ENCODE measurements at regions not wholly inside any gene's neighbourhood (a gene's known extent, or its start where the extent isn't known, plus 50 kb on each side); places are given as distances from the start of the nearest gene placed in this dataset.

DNA sequence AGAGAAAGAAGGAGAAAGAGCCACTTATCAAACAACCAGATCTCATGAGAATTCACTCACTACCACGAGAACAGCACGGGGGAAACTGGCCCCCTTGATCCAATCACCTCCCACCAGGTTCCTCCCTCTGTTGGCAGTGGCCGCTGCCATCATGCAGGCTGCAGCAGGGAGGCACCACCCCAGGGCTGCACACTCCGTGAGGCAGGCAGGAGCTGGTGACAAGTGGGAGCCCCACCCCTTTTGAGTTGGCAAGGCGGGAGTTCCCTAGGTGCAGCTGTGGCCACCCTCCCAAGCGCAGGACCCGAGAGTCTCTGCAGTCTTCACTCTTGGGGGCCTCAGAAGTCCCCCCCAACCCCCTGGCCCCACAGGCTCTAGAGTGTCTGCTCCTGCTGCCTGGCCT lies 83.9 kb upstream of the GJB5 start:
- TF ChIP-seq EZH2phosphoT487 (IDR thresholded peaks at IDR 0.05; ENCODE audit: low read depth) = no peak
- TF ChIP-seq, protein P1, sequence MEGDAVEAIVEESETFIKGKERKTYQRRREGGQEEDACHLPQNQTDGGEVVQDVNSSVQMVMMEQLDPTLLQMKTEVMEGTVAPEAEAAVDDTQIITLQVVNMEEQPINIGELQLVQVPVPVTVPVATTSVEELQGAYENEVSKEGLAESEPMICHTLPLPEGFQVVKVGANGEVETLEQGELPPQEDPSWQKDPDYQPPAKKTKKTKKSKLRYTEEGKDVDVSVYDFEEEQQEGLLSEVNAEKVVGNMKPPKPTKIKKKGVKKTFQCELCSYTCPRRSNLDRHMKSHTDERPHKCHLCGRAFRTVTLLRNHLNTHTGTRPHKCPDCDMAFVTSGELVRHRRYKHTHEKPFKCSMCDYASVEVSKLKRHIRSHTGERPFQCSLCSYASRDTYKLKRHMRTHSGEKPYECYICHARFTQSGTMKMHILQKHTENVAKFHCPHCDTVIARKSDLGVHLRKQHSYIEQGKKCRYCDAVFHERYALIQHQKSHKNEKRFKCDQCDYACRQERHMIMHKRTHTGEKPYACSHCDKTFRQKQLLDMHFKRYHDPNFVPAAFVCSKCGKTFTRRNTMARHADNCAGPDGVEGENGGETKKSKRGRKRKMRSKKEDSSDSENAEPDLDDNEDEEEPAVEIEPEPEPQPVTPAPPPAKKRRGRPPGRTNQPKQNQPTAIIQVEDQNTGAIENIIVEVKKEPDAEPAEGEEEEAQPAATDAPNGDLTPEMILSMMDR (IDR thresholded peaks at IDR 0.05; ENCODE audit: low read depth, low read length) = no peak
- Histone ChIP-seq H3K9ac (ENCODE audit: low read length) (no peak overlapping the region), H3K9me3 (ENCODE audit: insufficient read depth, low read length) (no peaks in the 10 kb centered on the region), H3K27me3 (ENCODE audit: low read depth, low read length) (no peaks in the 10 kb centered on the region; the same call in 1 of the 2 replicates), H3K27ac (ENCODE audit: low read length) (no peak overlapping the region), H3K79me2 (ENCODE audit: low read length) (no peaks in the 10 kb centered on the region), H3K4me2 (ENCODE audit: low read length) (no peak overlapping the region), H3K36me3 (replicated peaks; ENCODE audit: low read depth, low read length) (no peaks in the 10 kb centered on the region), H3K4me3 (ENCODE audit: low read length) (no peak overlapping the region), H4K20me1 (ENCODE audit: insufficient read depth, low read length) (no peaks in the 10 kb centered on the region), H3K4me1 (ENCODE audit: low read length) (no peaks in the 10 kb centered on the region), H2AFZ (ENCODE audit: low read depth, low read length) (no peak overlapping the region)

- no peak overlapping the region for H2AFZ ChIP-seq (ENCODE audit: low read depth, low read length)
- H3K4me3 ChIP-seq (ENCODE audit: low read length) = no peak overlapping the region
- H3K9ac ChIP-seq (ENCODE audit: low read length) = no peak overlapping the region
- H3K4me2 ChIP-seq (ENCODE audit: low read length) = no peak overlapping the region
- H3K27me3 ChIP-seq (ENCODE audit: low read depth, low read length) = no peaks in the 10 kb centered on the region; the same call in 1 of the 2 replicates
- no peaks in the 10 kb centered on the region for H4K20me1 ChIP-seq (ENCODE audit: insufficient read depth, low read length)
- no peaks in the 10 kb centered on the region for H3K4me1 ChIP-seq (ENCODE audit: low read length)
- no peaks in the 10 kb centered on the region for H3K79me2 ChIP-seq (ENCODE audit: low read length)
- no peaks in the 10 kb centered on the region for H3K9me3 ChIP-seq (ENCODE audit: insufficient read depth, low read length)
- TF ChIP-seq EZH2phosphoT487 (IDR thresholded peaks at IDR 0.05; ENCODE audit: low read depth) = no peak
- TF ChIP-seq, protein P1 (IDR thresholded peaks at IDR 0.05; ENCODE audit: low read depth, low read length) = no peak
- H3K36me3 ChIP-seq (replicated peaks; ENCODE audit: low read depth, low read length) = no peaks in the 10 kb centered on the region
- H3K27ac ChIP-seq (ENCODE audit: low read length) = no peak overlapping the region
These were observed 83.0 kb upstream of the GJB5 start for GRCh38 chr1:34671887-34672286.

DNA sequence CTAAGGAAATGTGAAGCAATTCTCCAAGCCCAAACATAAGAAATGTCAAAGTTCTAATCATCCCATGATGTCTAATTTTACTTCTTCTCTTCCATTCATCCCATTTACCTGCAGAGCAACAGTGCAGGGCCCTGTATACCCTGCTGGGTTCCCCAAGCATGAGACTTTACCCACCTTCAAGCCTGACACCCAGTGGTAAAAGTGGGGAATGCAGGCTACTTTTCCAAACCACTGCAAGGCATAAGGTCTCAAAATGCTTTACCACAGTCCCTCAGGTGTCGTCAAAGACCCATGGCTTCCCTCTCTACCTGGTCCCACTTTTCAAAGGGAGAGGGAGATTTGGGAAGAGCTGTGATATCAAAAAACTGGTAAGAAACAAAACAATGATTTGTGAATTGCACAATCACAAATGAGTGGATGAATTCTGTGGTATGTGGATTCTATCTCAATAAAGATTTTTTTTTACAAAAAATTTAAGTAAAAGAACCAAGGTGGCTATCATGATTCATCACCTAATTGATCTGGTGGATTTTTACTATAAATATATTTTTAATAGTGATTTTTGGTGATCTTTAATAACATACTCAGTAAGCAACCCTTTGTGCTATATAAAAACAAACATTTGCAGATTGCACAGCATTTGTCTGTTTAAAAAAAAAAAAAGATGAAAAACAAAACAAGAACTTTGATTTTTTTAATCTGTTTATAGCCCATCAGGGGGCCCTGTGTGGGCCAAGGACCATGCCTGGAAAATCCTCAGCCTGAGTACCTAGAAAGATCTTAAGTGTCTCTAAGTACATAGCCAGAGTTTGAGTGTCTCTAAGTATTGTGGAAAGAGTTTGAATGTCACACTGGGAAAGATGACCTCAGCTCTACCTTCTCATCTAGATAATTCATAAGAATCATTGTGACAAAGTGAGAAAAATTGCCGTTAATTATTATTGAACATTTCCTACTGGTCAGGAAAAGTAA lies 73.1 kb upstream of the GJB5 start:
- Histone ChIP-seq H3K27me3 (ENCODE audit: low read depth, low read length) (no peaks in the 10 kb centered on the region), H3K9ac (ENCODE audit: low read length) (no peak overlapping the region), H3K4me3 (ENCODE audit: low read length) (no peak overlapping the region), H3K27ac (ENCODE audit: low read length) (no peak overlapping the region), H3K4me1 (ENCODE audit: low read length) (no peaks in the 10 kb centered on the region), H3K36me3 (replicated peaks; ENCODE audit: low read depth, low read length) (no peaks in the 10 kb centered on the region), H3K4me2 (ENCODE audit: low read length) (no peak overlapping the region), H3K9me3 (ENCODE audit: insufficient read depth, low read length) (no peaks in the 10 kb centered on the region), H3K79me2 (ENCODE audit: low read length) (no peaks in the 10 kb centered on the region), H2AFZ (ENCODE audit: low read depth, low read length) (no peak overlapping the region), H4K20me1 (ENCODE audit: insufficient read depth, low read length) (no peaks in the 10 kb centered on the region)
- TF ChIP-seq EZH2phosphoT487 (IDR thresholded peaks at IDR 0.05; ENCODE audit: low read depth) = no peak
- TF ChIP-seq, protein P1 (IDR thresholded peaks at IDR 0.05; ENCODE audit: low read depth, low read length) = peak; percentile 57

DNA sequence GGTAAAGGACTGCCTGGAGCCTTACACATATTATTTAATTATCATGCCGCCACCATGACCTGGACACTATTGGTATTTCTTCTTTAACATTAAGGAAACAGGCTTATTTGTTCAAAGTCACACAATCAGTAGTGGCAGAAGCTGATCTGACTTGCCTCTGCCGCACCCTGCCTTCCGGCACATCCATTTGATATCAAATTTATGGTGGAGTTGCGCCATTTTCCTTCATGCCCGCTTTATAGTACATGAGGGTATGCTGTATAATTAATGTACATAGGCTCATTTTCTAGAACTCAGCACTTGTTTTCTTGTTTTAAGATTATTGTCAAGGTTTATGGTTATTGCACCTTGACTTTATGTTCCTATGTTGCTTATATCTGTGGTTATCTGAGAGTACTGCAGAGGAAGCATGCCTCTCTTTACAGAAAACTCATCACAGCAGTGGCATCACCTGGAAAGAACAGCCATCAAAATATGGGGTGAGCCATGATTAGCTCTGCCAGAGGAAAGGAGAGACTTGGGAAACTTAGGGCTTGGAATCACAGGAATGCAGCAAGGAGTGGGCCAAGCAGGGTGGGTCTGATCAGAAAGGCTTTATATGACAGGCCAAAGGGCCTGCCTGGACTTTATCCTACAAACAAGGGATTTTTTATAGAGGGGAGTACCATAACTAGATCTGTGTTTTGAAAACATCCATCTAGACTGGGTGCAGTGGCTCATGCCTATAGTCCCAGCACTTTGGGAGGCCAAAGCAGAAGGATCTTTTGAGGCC lies 72.2 kb upstream of the GJB5 start:
- TF ChIP-seq EZH2phosphoT487 (IDR thresholded peaks at IDR 0.05; ENCODE audit: low read depth) = no peak
- TF ChIP-seq, protein P1 (IDR thresholded peaks at IDR 0.05; ENCODE audit: low read depth, low read length) = no peak
- Histone ChIP-seq H3K27me3 (ENCODE audit: low read depth, low read length) (no peaks in the 10 kb centered on the region), H3K9ac (ENCODE audit: low read length) (no peak overlapping the region), H3K4me2 (ENCODE audit: low read length) (no peak overlapping the region), H4K20me1 (ENCODE audit: insufficient read depth, low read length) (no peaks in the 10 kb centered on the region), H3K27ac (ENCODE audit: low read length) (no peak overlapping the region), H2AFZ (ENCODE audit: low read depth, low read length) (no peak overlapping the region), H3K36me3 (replicated peaks; ENCODE audit: low read depth, low read length) (no peaks in the 10 kb centered on the region), H3K9me3 (ENCODE audit: insufficient read depth, low read length) (no peaks in the 10 kb centered on the region), H3K79me2 (ENCODE audit: low read length) (no peaks in the 10 kb centered on the region), H3K4me3 (ENCODE audit: low read length) (no peak overlapping the region), H3K4me1 (ENCODE audit: low read length) (no peaks in the 10 kb centered on the region)

All from OCI-LY3 (cell line).